ENCODE measurements at regions not wholly inside any gene's neighbourhood (a gene's known extent, or its start where the extent isn't known, plus 50 kb on each side); places are given as distances from the start of the nearest gene placed in this dataset.

GRCh38 chr2:133811409-133812125 is 243.3 kb upstream of the NCKAP5 start:
- TF ChIP-seq POLR2A (IDR thresholded peaks at IDR 0.05) (no peak), CTCF (IDR thresholded peaks at IDR 0.05) (no peak), EP300 (IDR thresholded peaks at IDR 0.05) (no peak), POLR2AphosphoS5 (IDR thresholded peaks at IDR 0.05) (no peak)
